Glomerular visceral epithelial cell (primary cell): ENCODE measurements at regions not wholly inside any gene's neighbourhood (a gene's known extent, or its start where the extent isn't known, plus 50 kb on each side); places are given as distances from the start of the nearest gene placed in this dataset.

ENCODE experiments used
- DNase-seq: peaks from one replicate; pipeline ENCODE4 v3.0.0-alpha.2; 2016; ENCODE audit errors: extremely low spot score

DNA sequence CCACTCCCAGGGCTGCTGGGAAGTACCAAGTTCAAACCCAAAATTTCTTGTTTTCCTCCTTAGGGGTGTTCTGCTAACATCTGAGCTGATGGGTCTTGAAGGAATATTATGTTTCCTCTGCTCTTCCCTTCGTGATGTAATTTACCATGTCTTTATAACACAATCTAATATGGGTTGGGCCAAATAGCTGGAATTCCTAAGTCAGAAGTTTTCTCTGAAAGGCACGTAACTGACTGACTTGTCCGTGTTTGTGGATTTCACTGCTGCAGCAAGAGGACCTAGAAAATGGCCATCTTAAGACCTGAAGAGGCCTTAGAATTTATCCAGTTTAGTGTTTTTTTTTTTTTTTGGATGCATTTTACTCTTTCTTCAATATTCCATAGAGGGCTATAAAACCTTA is 256.7 kb downstream of the DCDC2C start:
- DNase-seq: no peak

DNA sequence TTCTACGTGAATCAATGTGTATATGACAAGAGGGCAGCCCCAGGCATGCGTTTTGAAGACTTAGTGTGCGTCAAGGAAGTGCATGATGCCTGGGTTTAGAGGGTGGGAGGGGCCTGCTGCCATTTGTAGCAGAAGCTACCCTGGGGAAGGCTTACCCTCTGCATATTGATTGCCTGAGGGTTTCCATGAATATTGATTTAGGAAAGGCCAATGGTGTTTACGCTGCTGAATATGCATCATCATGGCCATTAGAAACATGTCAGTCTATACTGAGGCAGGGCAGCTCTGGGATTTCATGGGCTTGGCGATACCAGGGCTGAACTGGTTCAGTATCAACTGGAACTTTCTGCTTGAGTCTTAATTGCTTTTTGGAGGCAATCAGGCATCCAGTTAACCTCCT is 259.3 kb downstream of the DCDC2C start:
- no peak for DNase-seq

DNA sequence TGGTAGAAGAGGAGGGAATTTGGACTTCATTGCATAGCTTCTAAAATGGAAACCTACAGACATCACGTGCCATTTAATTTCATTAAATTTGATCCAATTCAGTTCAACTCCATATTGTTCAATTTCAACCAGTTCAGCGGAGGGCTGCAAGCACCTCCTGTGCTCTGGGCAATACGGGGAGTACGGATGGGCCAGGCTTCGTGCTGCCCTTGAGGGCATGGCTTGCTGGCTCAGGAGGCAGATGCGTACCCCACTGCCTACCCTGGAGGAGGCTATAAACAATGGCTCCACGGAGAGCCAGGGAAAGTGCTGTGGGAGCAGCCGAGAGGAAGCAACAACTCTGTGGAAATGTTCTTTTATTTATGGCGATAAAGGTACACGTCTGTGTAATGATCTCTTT is 261.8 kb downstream of the DCDC2C start:
- DNase-seq: no peak

DNA sequence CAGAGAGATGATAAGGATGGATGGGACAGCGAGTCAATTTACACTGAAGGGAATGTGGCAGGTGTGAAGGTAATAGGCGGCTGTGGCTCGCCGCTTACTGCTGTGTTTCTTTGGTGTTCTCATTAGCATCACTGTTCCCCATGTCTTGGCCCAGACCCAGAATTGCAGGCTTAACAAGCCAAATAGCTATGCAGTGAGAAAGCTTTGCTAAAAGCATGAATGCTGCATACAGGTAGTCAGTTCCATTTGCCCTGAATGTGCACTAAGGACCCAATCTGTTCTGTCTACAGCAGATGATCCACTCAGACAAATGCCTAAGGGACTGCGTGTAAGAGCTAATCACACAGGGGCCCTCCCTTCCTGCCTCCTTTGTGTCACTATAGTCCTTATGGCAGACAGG is 262.6 kb downstream of the DCDC2C start:
- DNase-seq: no peak

DNA sequence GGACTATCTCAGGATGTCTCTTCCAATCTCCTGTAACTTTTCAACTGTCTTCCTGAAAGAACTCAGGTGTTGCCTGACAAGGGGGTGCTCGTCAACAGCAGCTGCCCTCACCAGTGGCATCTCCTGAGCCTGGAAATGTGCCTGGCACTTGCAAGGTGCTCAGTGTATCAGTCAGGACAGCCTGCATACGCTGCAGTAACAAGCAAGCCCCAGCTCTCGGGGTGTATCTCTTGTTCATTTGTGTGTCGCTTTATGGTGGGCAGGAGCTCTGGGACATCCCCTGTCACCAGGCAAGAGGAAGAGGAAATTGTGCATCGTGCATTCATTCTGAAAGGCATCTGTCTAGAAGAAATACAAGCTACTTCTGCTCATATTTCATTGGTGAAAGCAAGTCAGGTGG is 263.1 kb downstream of the DCDC2C start:
- DNase-seq: no peak

DNA sequence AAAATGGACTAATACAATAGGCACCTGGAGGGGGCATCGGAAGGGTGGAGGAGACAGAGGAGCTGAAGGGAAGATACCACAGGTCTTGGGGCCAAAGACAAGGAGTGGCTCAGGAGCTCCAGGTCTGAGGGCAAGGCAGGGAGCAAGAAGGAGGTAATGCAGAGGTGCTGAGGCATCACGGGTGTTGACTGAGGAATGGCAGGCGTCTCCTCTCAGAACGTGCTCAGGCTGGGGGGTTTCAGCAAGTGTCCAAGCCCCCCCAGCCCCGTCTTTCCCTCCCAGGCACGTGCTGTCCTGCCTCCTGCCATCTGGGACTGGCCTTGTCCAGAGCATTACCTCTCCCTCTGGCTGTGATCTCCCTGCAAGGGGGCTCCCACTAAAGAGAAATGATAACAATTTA is 265.4 kb downstream of the DCDC2C start:
- no peak for DNase-seq

DNA sequence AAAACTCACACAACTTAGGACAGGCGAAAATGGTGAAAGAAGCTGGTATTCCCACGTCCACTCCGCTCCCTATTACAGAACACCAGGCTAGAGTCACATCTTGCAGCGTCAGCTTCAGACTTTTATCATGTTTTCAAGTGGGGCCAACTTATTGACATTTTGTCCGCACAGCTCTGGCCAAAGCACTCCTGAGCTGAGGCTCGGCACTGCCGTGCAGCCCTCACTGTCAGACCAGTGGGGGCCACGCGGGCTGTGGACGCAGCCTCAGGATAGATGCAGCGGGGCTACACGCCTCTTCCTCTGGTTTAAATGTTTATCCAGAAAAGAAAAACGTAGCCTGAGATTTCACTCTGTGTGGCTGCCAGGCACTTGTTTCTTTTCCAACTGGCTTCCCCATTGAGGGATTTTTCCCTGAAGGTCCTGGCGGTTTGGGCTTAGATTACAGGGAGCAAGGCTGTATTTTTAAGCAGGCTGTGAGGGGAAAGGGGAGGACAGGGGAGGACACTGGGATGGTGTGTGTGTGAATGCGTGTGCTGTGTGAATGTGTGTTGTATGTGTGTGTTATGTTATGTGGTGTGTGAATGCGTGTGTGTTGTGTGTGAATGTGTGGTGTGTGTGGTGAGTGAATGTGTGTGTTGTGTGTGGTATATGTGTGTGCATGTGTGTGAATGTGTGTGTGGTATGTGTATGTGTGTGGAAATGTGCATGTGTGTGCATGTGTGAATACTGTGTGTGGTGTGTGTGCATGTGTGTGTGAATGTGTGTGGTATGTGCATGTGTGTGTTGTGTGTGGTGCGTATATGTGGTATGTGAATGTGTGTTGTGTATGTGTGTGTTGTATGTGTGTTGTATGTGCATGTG is 267.6 kb downstream of the DCDC2C start:
- no peak for DNase-seq

DNA sequence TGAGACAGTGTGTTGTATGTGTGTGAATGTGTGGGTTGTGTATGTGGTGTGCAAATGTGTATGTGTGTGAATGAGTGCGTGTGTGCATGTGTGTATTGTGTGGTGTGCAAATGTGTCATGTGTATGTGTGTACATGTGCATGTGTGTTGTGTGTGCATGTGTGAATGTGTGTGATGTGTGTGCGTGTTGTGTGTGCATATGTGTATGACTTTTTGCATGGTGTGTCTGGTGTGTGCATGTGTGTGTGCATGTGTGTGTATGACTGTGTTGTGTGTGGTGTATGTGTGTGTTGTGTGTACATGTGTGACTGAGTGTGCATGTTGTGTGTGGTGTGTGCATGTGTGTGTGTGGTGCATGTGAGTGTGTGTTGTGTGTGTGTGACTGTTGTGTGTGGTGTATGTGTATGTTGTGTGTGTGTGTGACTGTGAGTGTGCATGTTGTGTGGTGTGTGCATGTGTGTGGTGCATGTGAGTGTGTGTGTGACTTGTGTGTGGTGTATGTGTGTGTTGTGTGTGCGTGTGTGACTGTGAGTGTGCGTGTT is 268.3 kb downstream of the DCDC2C start:
- no peak for DNase-seq

DNA sequence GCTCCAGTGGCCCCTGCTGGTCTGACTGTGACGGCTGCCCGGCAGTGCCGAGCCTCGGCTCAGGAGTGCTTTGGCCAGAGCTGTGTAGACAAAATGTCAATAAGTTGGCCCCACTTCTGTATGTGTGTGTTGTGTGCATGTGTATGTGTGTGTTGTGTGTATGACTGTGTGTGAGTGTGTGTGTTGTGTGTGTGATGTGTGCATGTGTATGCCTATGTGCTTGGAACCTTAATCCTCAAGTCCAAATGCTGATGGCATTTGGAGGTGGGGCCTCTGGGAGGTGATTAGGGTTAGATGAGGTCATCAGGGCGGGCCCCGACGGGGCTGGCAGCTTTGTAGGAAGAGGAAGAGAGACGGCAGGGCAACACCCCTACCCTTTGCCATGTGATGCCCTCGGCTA is 269.0 kb downstream of the DCDC2C start:
- DNase-seq: no peak

DNA sequence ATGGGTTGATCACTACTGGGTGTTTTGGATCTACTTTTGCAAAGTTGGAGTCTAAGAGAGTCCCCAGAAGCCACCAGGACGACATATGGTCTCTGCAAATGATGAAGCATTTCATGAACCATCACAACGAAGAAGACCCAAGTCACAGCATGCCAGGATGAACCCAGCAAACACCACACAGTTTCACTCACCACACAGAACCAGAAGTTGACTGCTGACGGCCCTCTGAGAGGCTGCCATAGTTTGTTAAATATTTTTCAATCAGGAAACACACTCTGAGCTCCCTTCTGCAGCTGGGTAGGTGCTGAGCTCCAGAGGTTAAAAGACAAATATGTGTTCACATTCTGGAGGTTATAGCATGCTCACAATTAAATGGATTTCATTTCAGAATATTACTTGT is 271.4 kb downstream of the DCDC2C start:
- DNase-seq: no peak

DNA sequence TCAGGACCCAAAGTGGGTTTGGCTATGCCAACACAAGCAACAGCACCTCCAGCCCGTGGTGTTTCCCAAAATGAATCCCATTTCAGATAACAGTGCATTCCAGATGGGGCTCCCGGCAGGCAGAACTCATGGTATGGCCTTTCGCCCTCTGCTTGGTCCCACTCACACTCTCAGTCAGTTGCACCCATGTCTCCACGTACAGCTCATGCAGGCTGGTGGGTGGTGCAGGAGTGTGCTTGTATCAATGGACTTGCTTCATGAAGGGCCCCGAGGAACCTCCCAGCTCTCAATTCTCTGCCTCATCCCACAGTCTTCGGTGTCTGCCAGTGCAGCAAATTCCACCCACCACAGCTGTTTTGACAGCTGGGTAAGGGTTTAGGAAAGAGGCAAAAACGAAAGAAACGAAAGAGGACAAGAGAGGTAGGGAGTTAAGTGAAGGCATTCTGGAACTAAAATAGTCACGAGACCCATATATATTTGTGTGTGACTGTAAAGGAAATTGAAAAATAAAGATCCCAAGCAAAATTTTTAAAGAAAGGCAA is 278.1 kb downstream of the DCDC2C start:
- DNase-seq: no peak

DNA sequence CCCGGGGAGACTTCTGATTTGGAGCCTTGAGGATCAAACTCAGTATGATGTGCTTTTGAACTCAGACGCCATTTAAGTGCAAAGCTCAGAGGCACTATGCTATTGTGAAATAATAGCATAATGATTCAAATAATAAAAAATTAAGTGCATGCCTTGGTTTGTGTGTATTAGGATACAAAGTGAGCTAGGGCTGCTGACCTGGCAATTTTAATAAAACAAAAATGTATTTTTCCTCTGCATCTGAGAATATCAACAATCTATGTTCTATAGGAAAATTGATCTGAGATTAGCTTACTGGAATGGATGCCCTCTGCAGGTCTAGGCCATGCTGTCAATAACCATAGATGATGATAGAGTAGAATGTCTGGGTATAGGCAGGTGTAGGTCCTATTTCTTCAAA is 278.8 kb downstream of the DCDC2C start:
- DNase-seq: no peak

DNA sequence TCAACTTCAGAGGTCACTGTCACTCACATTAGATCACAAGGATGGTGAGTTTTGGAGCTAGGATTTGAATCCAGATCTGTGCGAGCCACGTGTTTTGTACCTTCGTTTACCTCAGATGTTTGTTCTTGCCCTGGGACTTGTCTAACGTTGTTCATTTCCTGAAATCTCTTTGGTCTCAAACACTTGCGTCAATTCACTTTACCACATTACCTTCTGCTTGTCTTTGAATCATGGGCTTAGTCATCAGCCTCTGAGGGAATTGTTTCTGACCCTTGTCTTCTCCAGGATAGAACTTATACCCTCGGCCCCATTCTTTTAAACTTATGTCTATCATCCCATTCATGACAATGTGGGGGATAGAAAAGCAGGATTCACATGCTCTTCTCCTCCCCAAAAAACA is 282.7 kb downstream of the DCDC2C start:
- no peak for DNase-seq

DNA sequence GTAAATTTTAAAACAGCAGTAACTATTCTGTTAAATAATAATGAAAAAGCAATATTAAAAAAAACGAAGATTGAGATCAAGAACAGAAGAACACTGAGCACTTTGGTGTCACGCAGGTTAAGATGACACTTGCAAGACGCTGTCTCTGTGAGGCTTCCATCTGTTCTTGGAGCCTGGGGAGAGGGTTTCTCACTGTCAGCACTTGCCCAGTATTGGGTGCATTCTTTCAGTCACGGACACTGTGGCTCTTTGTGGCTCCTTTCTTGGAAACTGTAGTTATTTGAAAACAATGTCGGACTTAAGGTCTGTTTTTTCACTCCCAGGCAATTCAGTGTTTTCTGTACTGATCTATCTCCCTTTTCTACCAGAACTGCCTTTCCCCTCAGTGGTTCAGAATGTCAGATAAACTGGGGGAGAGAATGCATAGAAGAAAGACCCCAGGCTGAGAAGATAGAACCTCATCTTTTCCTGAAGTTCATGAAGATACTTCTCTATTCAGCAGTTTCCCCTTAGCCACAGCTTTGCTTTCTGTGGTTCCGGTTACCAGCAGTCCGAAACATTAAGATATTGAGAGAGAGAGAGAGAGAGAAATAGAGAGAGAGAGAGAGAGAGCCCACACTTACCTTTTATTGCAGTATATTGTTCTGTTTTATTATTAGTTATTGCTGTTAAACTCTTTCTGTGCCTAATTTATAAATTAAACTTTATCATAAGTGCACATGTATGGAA is 283.3 kb downstream of the DCDC2C start:
- DNase-seq: no peak

DNA sequence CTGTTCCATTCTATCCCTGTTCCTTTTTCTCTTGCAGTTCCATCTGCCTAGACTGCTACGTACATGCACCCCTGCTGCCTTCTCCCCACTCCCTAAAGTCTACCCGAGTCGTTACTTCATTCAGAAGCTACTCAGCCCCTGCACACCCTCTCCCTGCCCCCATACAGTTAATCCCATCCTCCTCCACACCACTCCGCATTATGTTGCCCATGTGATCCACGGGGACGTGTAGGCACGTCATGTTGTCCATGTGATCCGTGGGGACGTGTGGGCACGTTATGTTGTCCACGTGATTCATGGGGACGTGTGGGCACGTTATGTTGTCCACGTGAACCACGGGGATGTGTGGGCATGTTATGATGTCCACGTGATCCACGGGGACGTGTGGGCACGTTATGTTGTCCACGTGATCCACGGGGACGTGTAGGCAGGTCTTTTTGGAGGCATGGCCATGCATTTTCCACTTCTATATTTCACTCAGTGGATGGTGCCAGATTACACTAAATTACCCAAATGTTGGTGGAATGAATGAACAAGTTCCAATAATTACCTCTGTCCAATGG is 299.5 kb downstream of the DCDC2C start:
- DNase-seq: no peak

DNA sequence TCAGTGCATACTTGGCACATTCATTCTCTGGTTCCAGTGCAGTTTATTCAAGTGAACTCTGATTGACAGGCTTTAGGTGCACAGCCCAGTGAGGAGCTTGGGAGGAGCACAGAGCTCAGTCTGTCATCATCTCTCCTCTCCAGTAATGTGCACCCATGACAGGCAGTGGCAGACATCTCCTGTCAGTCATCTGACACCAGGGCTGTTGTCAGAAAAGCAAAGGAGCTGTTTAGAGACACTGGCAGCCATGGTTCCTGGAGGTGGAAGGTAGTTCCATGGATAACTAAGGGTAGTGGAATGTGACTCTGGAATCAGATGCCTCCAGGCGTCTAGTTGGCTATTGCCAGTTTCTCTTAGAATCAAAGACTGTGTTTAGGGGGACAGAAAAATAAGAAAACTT is 308.8 kb downstream of the DCDC2C start:
- DNase-seq: no peak

DNA sequence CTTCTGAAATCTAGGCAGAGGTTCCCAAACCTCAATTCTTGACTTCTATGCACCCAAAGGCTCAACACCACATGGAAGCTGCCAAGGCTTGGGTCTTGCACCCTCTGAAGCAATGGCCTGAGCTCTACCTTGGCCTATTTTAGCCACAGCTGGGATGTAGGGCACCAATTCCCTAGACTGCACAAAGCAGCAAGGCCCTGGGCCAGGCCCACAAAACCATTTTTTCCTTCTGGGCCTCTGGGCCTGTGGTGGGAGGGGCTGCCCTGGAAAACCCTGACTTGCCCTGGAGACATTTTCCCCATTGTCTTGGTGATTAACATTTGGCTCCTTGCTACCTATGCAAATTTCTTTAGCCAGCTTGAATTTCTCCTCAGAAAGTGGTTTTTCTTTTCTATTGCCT is 315.2 kb downstream of the DCDC2C start:
- no peak for DNase-seq

DNA sequence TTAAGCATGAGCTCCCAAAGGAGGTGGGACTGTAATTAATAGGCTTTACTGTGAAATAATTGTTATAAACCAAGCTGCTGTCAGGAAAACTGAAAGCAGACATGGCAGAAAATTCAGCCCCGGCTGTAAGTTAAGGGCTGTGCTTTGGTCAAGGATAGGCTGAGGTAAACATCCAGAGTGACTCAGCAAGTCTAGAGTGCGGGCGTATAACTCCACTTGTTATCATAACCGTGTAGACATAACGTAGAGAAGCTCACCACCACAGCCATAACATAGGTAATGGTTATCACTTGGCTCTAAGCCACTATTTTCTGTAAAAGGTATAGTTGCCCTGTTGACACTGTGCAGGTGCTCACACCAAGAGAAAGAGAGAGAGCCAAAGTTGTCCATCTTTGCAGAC is 316.8 kb downstream of the DCDC2C start:
- no peak for DNase-seq

DNA sequence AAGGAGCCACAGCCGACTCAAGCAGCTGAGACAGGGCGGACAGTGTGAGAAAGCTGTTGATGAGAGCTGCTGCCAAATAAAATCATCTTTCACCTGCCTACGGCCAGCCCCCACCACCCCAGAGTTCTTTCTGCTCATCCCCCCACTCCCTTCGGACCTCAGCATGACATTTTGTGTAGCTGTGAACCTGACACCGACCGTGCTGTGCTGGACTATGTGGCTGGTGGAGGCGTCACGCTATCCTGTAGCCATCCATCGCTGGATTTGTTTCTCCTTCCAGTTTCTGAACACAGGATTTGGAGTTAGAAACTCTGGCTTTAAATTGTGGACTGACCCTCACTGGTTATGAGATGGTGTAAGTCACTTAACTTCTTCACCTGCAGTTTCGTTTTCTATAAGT is 317.3 kb downstream of the DCDC2C start:
- DNase-seq: no peak

DNA sequence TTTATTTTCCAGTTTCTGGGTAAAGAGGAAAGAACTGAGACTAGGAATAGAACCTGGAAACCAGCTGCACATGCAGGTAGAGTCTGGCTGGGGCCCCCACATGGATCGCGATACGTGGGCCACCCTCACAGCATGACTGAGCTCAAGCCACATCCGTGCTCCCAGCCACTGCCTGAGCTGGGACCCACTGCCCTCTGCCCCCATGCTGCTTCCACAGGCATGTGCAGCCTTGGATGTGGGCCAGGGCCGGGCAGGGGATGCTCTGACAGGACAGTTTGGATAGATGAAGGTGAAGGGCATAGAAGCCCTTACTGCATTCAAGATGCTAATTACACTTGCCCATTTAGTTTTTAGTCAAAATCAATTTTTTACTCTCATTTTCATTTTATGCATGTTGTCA is 321.2 kb downstream of the DCDC2C start:
- no peak for DNase-seq

DNA sequence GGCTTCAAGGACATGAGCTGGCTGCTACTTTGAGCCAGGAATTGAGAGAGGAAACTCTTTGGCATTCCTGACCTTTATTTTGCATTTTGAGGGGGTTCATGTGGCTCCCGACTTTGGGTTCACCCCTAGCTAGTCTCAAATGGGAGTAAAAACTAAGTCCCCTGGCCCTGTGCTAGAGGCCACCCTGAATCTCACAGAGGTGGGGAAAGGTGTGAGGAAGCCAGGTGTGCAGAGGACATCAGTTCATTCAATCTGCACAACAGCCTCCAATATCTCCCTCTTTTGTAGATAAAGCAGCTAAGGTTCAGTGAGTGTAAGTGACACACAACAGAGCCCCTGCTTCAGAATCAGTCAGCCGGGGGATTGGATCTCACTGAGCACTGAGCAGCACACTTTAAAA is 325.7 kb downstream of the DCDC2C start:
- DNase-seq: no peak

DNA sequence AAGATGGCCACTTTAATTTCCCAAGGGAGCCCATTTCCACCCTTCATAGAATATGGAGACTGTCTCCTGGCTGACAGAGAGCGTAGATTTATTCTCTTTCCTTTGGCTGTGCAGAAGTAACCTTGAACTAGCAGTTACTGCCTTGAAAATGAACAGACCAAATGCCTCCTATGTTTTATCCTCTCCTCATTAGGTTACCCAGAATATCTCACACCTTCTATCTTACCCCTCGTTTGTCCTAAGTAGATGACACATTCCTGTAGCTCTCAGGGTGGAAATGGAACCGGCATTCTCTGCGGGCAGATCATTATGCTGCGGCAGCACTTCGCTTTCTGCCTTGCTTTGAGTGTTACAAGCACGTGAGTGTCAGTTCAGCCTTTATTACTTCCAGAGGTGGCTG is 336.5 kb downstream of the DCDC2C start:
- DNase-seq: no peak
